ENCODE measurements at regions not wholly inside any gene's neighbourhood (a gene's known extent, or its start where the extent isn't known, plus 50 kb on each side); places are given as distances from the start of the nearest gene placed in this dataset.
"Not testable (repeated sequence)": the region's sequence is repeated elsewhere in the genome, so short reads cannot be mapped to it uniquely, and the experiment has no call there.

DNA sequence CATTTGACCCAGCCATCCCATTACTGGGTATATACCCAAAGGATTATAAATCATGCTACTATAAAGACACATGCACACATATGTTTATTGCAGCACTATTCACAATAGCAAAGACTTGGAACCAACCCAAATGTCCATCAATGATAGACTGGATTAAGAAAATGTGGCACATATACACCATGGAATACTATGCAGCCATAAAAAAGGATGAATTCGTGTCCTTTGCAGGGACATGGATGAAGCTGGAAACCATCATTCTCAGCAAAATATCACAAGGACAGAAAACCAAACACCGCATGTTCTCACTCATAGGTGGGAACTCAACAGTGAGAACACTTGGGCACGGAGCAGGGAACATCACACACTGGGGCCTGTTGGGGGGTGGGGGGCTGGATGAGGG lies 290.0 kb upstream of the HNRNPA3 start:
- not testable (repeated sequence) for DNase-seq (ENCODE audit: low read depth)

DNA sequence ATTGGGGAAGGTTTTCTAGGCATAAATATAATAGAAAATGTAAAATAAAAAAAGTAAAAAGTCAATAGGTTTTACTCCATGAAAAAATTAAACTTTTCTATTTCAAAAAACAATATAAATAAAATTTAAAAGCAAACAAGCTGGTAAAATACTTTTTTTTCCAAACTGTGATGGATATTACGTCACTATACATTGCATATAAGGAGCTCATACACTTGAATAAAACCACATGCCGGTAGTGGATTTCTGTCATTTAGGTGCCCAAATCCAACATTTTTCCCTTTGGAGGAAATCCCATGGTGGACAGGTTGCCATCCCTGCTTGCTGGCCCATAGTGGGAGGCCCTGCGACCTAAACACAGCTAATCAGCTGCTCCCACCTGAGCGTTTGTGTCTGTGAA lies 289.4 kb upstream of the HNRNPA3 start:
- no peak for DNase-seq (ENCODE audit: low read depth)

DNA sequence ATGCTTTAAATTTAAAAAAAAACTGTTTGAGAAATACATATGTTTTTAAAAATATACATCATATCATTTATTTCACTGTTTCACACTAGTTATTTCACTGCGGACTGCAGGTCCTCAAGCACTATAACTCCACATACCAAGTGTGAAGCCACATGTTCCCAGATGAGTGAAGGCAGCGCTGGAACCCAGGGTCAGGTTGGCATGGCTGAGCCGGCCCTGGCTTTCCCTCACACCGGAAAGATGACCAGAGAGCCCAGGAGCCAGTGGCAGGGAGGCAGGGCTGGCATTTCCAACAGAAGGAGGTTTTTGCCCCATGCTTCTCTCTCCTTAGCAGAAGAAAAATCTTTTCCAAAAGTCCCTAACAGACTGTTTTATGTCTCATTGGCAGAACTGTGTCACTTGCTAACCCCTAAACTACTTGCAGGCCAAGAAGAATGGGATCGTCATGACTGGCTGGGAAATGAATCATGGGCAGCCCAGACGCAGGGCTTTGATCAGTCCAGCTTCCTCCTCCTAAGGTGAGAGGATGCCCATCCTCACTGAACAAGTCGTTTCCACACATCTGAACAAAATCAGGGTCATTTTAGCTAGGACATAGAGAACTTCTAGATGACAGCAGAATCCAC lies 287.6 kb upstream of the HNRNPA3 start:
- DNase-seq (ENCODE audit: low read depth), result no peak

DNA sequence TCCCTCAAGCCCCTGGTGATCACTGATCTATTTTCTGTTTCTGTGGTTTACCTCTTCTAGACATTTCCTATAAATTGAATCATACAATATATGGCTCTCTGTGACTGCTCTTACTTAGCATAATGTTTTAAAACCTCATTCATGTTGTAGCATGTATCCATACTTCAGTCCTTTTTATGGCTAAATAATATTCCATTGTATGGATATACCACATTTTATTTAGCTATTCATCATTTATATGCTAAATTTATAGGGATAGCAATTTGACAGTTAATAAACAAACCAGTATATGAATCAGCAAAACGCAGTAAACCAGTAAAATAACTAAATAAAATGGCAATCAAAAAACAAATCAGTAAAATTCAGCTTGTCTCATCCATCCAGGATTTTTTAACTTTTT lies 286.1 kb upstream of the HNRNPA3 start:
- DNase-seq (ENCODE audit: low read depth), result no peak

DNA sequence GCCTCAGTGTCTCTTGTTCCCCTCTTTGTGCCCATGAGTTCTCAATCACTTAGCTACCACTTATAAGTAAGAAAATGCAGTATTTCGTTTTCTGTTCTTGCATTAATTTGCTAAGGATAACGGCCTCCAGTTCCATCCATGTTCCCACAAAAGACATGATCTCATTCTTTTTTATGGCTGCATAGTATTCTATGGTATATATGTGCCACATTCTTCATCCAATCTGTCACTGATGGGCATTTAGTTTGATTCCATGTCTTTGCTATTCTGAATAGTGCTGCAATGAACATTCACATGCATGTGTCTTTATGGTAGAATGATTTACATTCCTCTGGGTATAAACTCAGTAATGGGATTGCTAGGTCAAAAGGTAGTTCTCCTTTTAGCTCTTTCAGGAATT lies 283.2 kb upstream of the HNRNPA3 start:
- DNase-seq (ENCODE audit: low read depth), result not testable (repeated sequence)

DNA sequence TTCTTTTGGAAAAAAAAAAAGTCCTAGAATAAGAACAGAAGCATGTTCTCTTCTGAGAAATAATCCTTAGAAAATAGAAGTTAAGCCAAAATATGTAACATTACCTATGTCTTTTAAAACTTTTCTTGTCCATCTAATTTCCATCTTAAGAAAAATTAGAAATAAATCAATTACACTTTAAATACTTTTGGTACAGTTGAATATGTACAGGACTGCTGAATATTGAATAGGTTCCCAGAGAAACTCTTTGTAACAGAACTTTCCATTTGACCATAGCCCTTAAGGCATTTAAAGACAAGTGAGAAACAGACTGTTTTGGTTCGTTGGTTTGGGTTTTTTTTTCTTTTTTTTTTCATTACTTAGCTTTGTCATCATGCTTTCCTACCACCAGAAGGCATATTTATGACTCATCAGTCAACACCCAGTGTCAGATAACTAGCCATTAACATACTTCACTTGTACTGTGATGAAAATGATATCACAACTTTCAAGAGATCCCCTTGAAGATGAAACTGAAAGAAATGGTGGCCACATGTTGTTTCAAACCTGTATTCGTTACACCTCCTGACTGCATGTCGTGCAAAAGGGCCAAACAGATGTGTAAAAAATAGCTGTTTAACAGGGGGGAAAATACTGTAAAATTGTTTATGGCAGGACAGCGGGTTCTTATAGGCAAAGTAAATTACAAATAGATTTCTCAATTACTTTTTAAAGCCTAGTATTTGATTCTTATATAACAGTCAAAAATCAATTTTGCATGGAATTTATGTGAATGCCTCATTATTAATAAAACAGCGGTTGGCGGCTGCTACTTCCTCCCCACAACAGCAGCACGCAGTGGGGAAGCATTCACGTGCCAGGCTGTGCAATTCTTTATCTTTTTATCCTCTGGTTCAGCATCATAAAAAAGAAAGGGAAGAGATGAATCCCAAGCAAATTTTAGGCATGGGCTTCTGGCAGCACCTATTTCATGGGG lies 280.7 kb upstream of the HNRNPA3 start:
- DNase-seq (ENCODE audit: low read depth), result no peak

DNA sequence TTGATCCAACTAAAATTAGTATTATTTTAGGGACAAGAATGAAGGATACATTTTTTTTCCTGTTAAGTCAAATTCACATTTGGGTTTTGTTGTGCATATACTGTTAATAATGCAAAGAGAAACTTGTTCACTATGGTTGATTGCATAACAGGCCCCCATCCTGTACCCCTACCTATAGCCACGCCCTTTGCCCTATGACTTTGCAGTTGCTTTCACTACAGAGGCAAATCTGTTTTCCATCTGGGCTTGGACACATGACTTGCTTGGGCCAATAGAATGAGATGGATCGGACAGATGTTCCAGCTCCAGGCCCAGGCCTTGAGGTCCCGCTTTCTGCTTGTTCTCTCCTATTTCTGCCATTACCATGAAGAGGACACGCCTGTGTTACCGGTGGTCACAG lies 278.5 kb upstream of the HNRNPA3 start:
- no peak for DNase-seq (ENCODE audit: low read depth)

DNA sequence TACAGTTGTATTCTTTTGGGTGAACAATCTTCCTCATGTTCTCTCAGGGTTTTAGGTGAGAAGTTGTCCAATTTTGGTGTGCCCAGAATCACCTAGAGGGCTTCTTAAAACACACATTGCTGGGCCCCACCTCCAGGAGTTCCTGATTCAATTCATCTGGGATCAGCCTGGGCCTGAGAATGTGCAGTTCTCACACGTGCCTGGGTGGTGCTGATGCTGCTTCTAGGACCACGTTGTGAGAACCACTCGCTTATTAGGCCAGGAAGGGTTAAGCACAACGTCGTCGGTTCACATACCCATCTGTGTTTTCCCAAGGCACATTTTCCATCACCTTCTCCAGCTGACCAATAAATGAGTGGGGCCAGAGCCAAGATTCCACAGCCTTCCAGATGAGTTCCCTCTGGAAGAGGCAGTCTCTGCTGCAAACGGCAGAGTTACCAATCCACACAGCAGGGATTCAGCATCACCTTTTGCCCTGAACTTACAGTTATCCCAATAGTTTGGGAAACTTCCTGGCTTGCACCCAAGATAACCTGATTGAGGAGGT lies 277.7 kb upstream of the HNRNPA3 start:
- no peak for DNase-seq (ENCODE audit: low read depth)

DNA sequence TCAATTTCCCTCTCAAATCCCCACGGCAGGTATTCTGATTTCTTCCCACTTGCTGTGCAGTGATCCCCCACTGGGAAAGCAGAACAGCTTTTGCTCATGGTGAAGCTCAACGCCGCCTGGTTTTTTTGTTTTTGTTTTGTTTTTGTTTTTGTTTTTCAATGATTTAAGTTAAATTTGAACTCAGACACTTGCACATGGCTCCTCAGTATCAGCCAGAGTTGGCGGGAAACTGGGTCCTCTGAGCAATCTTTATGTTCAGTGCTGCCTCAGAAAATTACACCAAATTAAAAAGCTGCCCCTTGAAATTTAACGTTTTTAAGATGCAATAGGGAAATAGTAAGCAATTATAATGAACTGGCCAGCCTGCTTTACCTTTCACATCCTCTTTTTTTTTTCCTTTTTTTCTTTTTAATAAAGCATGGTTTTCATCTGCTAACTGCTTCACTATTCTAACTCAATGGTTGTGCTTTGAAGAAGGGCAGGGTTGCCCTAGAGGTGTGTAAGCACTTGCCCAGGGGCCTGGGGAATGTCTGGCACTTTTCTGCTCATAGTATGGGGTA lies 277.0 kb upstream of the HNRNPA3 start:
- DNase-seq (ENCODE audit: low read depth), result no peak

DNA sequence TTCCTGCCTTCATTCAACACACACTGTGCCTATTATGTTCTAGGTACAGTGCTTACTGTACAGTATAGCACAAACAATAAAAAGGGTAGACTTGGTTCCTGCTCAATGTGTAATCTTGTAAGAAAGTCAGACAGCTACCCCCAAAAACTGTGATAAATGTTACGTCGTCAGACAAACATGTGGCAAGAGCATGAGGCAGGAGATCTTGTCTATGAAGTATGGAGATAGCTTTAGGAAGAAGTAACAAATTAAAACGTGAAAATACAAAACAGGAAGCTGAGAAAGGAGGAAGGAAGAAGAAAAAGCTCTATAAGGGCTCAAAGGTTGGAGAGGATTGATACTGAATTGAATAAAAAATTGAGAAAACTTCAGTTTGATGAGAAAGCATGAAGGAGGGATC lies 276.2 kb upstream of the HNRNPA3 start:
- no peak for DNase-seq (ENCODE audit: low read depth)

DNA sequence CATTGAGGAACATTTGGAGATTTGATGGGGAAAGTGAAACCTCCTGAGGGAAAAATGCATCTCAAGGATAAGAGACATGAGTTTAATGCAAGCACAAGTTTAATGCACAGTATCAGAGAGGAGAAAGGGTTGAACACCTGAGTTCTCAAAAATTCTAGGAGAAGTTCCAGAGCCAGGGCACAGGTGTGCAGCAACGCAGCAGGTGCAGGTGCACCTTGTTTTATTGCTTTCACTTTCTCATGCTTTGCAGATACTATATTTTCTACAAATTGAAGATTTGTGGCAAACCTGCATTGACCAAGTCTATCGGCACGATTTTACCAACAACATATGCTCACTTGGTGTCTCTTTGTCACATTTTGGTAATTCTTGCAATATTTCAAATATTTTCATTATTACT lies 267.6 kb upstream of the HNRNPA3 start:
- DNase-seq (ENCODE audit: low read depth), result no peak

DNA sequence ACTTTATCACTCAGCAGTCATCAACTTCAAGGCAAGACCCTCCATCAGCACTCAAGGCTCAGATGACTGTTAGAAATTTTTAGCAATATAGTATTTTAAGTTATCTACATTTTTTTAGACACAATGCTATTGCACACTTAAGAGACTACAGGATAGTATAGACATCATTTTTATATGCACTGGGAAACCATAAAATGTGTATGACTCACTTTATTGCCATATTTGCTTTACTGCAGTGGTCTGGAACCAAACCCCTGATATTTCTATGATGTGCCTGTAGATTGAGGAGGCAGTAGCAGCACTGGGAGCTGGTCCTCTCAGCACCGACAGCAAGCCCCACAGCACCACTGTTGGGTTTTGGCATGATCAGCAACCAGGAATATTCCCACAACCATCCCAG lies 264.8 kb upstream of the HNRNPA3 start:
- no peak for DNase-seq (ENCODE audit: low read depth)

DNA sequence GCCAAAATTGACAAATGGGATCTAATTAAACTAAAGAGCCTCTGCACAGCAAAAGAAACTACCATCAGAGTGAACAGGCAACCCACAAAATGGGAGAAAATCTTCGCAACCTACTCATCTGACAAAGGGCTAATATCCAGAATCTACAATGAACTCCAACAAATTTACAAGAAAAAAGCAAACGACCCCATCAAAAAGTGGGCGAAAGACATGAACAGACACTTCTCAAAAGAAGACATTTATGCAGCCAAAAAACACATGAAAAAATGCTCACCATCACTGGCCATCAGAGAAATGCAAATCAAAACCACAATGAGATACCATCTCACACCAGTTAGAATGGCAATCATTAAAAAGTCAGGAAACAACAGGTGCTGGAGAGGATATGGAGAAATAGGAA lies 261.4 kb upstream of the HNRNPA3 start:
- not testable (repeated sequence) for DNase-seq (ENCODE audit: low read depth)

DNA sequence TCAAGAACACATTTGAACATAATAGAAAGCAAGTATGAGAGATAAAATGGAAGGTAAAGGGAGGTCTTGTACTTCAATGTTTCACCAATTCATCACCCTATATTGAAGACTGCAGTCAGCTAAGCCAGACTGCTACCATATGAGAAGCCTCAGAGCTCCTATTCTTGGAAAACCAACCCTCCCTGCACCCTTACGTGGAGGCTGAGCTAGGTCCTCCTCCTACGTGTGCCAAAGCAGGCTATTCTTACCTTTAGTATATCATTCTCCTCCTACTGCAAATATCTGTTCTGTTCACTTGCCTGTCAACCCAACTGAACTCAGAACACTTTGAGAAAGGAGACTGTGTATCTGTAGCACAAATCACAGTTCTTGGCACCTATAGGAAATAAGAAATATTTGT lies 255.8 kb upstream of the HNRNPA3 start:
- no peak for DNase-seq (ENCODE audit: low read depth)

DNA sequence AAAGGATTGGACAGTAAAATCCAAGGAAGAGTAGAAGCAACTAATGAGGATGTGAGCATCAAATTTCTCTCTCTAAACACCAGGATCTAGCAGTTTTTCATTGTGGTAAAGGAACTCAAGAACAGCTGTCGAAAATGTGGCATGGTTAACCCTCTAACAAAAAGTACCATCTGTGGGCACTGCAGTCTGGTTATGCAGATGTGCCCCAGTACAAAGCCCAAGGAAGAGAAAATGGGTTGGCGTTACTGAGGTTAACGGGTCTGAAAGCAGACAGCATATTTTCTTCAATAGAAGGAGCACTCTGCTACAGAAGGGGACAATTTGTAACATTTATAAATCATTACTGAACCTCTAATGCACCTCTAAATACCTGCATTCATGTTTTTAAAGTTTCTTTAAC lies 253.0 kb upstream of the HNRNPA3 start:
- DNase-seq (ENCODE audit: low read depth), result no peak

DNA sequence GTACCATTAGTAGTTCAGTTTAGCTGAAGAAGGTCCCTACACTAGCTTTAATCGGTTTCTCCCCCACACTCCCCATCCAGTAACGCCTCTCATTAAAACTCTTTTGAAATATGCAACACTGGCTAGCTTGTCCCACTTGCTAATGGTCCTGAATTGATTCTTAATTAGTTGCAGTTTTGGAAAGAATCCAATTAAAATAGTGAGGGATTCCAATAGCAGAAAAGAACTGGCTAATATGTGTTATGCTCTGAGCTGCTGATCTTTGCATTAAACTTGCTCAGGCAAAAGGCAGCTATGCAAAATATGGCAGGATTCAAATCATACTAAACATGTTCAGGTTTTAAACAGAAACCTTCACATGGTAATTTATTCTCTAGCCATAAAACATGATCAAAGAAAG lies 252.5 kb upstream of the HNRNPA3 start:
- no peak for DNase-seq (ENCODE audit: low read depth)

DNA sequence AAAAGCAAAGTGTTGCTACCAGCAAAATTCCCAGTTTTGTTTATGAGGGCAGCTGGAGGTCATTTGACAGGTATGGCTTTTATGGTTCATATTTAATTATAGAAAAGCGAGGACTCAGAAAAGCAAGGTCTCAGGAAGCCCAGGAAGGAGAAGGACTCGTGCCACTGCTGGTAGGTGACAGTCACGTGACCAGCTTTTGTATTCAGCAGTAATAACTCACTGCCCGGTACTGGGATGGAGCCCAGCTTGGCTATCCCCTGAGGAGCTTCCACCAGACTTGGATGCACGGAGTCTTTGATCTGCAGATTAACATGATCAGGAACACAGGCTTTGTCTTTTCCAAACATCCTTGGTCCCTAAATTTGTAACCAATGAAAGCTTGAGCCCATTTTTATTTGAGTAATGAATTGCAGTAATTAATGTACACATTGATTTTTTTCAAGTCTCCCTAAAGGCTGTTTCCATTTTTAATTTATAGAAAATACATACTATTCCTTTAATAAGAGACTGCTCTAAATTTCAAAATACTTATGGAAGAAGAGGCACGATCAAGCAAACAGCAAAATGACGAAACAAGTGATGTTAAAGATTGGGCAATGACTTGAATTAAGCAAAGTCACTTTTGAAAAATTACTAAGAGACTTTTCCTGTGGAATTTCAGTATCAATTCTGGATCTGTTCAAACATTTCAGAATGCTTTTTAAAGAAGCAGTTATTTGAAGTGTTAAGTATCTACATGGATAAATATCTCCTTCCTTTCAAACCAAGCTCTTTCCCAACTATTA lies 251.7 kb upstream of the HNRNPA3 start:
- DNase-seq (ENCODE audit: low read depth), result no peak

DNA sequence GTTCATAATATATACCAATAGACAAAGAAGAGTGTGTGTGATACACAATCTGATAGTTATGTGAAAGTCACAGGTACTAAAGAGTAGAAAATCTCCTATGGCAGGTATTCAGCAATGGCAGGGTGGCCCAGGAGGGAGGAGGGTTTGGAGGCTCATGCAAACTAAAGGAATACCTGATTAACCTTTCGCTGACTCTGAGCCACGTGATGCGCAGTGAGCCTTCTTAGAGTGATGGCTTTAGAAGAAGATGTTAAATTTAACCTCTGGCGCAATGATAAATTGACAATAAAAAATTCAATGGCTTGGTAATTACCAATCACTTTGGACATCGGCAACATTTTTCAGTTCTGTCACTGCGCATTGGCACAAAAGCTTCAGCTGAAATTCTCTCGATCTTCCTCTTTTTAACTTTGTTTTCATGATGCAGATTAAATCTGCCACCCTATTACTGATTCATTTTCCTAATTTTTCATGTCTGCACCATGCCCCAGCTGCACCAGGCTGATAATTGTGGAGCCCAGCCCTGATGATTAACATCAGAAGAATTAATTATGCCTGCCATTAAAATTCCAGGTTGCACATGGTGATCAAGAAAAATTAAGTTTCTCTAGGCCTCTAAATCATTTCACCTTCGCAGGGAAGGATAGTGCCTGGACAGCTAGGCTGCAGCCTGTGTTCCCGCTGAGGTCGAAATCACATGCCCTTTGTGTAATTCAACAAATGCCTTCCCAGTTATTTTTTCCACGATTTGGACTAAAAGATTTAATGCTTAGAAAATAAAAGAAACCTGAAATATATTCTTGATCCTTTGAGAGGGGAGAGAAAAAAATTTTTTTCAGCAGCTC lies 250.6 kb upstream of the HNRNPA3 start:
- DNase-seq (ENCODE audit: low read depth), result no peak

DNA sequence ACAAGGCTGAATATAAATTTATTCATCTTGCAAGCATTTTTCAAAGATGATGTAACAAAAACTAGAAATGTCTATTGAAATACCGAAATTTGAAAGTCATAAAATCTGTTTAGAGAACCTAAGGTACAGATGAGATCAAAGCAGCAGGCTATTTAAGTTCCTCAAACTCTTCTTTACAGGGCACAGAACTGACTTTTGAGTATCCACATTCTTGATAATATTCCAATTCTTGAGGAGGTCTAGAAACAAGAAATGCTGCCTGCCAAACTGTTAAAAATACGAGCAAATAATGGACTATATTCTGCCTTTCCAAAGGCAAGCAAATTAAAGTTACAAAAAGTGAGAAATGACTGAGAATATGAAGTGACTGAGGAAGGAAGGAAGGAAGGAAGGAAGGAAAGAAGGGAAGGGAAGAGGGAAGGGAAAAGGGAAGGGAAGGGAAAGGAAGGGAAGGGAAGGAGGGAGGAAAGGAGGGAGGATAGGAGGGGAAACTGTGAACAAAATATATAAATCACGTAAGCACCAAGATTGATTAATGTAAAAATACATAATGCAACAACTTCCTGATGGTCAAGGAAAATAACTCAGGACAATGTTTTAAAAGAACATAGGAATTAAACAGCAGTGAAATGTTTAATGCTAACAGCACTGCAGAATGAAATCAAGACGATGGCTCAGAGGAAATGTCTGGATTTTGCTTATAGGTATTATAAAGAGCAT lies 248.9 kb upstream of the HNRNPA3 start:
- no peak for DNase-seq (ENCODE audit: low read depth)

DNA sequence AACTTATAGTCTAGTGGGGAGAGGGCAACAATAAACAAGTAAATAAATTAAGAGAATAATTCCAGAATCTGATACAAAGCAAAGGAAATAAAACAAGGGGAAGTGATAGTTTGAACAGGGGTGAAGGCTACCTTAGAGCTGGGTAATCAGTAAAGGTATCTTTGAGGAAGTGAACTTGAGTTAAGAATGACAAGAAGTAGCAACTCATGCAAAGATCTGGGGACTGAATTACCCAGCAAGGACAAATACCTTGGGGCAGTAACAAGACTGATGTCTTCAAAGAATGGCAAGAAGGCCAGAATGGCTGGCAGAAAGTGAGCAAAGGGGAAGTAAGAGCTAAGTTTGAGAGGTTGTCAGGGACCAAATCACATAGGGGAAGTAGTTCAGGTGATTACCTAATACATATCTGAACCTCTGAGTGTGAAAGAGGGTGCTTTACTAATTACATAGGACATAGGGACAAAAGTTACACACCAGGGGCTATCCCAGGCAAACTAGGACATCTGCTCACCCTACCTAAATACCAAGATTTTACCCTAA lies 244.6 kb upstream of the HNRNPA3 start:
- no peak for DNase-seq (ENCODE audit: low read depth)
